GM21825 (cell line): ENCODE measurements at regions not wholly inside any gene's neighbourhood (a gene's known extent, or its start where the extent isn't known, plus 50 kb on each side); places are given as distances from the start of the nearest gene placed in this dataset.
A peak's percentile ranks its signal among the peaks of the same experiment; 100 is the strongest.

Source experiments
- ATAC-seq: cut with Tn5 transposase; IDR thresholded peaks from one replicate; pipeline ENCODE4 v1.9.1; 2021; ENCODE audit warnings: mild to moderate bottlenecking, moderate library complexity; ENCODE audit not compliant: unreplicated experiment

DNA sequence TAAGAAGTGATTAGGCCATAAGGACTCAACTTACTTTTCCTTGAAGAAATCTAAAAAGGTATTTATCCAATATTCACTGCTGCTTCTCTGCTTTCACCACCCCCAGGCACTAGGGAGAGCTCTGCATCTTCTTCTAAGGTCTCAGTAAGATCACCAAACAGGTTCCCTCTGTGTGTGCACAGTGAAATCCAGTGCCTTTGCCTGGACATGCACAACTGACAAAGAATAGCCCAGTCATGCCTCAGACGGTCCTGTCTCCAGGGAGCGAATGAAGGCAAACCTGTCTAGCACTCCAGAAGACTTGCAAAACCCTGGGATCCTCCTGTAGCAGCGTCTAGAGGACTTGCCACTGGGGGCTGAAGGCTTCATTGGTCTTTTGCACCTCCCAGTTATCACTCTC lies 344.5 kb upstream of the LRATD1 start:
- no peak for ATAC-seq

DNA sequence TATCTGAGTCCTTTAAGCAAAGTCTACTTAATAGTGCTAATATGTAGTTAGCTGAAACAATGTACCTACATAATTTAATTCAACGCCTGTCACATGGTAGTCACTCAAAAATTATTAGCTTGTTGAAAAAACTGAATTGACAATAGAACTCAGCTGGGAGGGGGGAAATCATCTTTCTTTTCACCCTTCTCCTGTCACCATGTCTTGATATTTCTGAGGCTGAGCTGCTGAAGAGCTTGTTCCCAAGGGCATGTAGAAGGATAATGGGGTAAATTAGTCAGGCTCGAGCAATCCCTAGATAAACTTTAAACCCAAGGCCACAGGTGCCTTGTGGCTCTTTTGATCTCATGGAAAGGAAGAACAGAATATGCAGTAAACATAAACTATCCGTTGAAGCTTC lies 339.6 kb upstream of the LRATD1 start:
- ATAC-seq = no peak

DNA sequence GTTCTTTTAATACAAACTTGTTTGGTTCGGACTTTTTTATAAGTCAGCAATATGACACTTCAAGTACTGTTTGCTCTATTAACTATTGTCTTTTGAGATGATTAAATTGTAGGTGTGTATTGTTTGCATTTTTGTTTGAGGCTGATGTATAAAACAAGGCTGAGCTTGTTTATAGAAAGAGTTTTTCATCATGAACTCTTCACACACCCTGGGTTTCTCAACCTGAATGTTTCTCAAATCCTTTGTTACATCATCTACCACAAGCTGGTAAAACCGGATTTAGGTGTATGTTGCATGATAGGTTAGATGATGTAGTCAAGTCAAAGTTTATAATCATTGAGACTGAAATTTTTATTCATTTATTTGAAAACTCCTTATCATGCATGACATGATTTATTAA lies 335.2 kb upstream of the LRATD1 start:
- ATAC-seq = no peak

DNA sequence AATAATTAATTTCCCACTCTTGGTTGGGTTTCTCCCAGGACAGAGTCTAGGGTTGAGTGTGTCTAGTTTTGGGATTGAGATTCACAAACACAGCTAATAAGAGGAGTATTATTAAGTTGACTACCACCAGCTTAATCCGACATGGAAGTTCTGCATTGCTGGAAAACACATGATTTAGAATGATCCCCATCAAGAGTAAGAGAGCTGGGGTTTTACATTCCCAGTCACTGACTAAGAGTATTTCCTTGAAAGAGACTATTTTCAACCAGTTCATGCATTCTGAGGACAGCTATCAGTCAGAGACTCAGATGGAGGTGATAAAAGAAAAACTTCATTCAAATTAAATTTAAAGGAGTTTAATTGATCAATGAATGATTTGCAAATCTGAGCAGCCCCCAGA lies 334.6 kb upstream of the LRATD1 start:
- no peak for ATAC-seq

DNA sequence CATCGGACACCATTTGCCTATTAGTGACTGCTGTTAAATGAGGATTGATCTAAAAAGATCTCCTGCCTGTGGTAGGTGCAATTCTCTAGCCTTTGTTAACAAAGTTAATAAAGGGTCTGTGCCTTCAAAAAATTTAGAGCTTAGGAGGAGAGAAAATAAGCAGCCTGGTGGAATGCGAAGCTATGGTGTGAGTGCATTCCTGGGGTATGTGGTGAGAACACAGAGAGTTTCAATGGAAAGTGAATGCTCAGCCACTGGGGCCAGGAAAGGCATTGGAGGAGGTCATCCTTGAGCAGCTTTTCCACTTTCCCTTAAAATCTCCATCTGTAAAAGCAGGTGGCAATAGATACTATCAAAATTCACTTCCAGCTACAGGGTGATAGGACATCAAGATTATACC lies 331.2 kb upstream of the LRATD1 start:
- ATAC-seq = no peak

DNA sequence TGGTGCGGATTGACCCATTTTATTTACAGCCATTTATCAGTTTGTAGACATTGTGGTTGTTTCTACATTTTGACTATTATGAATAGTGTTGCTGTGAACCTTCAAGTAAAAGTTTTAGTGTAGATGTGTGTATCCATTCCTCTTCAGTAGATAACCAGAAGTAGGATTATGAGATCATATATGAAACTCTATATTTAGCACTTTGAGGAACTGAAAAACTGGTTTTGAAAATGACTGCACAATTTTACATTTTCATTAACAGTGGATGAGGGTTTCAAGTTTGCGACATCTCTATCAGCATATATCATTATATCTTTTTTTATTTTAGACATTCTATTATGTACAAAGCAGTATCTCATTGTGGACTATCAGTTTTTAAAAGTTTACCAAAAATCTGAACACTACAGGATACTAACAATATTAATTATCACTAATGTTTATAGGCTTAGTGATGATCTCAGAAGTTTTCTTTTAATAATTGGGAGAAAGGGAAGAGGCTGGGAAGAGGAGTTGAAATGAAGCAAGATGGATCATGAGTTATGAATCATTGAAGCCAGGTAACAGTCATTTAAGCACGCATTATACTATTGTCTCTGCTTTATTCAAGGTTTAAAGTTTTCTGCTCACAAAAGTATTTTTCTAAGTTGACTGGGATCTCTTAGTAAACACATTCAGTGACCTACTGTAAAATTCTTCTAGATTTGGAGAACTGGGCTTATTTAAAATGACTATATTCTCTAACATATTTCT lies 329.0 kb upstream of the LRATD1 start:
- ATAC-seq = peak; percentile 86

DNA sequence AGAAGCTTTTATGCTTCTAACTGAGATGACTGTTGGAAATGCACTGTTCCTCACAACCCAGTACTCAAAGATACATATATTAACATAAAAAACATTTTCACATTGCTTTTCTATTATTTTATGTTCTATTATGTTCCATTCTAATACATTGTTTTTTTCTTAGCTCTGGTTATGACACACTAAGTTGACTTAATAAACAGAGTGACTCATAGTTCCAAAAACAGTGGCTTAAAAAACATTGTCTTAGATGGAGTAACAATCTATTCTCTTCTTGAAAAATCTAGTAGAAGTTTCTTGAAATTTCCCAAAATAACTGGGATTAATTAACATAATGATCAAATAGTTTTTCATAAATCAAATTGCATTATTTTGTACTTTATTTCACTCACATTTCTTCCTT lies 328.2 kb upstream of the LRATD1 start:
- no peak for ATAC-seq

DNA sequence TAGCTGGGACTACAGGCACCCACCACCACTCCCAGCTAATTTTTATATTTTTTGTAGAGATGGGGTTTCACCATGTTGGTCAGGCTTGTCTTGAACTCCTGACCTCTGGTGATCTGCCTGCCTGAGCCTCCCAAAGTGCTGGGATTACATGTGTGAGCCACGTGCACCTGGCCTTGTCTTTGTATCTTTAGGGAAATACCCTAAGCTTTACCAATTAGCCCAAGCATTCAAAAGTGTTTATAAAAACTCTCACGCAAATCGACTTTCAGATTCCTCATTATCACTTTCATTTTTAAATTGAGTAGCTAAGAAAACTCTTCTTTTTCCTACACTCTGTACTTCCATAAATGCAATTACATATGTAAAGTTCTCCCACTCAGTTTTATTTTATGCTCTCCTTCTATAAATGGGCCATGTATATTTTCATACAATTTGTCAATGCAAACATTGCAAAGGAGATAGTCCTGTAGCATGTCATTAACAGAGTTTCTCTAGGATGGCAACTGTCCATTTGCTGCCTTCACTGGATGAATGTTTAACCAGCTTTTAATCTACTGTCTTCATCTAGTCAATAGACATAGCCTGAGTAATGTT lies 326.2 kb upstream of the LRATD1 start:
- peak; percentile 59 for ATAC-seq

DNA sequence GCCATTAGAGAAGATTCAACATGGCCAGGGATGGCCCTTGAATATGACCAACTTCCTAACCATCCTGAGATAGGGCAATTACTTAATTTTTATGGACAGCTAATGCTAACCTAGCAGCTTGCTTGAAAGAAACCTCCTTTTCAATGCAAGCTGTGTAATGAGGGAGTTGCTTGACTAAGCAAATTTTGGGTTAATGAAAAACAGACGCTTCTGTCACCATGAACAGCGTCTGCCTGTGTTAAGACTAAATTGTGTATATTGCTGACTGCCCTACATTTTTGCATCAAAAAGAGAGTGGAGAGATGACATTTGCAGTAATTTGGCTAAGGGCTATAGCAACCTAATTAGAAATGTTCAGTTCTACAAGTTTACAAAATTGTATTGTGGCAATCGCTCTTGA lies 319.2 kb upstream of the LRATD1 start:
- no peak for ATAC-seq

DNA sequence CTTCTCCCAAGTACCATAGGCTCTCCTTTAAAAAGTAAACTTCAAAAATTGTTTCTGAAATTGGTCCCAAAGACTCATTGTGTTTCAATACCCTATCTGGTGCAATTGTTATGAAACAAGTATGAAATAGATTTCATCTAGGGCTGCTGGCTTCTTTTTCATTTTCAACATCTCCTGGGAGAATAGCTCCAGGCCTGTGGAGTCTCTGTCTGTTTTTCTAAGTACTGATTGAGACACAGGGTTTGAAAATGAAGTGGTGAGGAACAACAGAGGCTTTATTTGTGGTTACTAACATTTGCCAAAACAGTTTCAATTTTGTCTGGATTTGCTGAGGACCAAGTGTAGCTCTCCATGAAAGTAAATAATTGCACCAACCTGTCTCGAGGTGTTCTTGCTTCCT lies 315.9 kb upstream of the LRATD1 start:
- no peak for ATAC-seq

DNA sequence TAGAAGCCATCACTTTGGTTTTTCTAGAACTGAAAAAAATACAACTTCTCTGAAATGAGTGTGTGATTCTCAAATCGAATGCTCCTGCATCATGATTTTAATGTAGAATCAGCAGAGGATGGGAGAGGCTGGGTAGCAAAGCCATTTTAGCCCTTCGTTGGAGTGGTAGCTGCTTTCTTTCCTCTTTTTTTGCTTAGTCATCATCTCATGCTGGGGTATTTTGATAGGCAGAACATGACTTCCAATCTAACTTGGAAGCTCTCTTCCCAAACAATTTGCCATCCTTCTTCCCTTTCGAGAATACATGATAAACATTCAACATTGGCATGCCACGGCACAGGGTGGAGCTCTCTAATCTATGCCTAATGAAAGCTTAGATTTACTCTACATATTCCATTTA lies 311.2 kb upstream of the LRATD1 start:
- ATAC-seq = no peak

DNA sequence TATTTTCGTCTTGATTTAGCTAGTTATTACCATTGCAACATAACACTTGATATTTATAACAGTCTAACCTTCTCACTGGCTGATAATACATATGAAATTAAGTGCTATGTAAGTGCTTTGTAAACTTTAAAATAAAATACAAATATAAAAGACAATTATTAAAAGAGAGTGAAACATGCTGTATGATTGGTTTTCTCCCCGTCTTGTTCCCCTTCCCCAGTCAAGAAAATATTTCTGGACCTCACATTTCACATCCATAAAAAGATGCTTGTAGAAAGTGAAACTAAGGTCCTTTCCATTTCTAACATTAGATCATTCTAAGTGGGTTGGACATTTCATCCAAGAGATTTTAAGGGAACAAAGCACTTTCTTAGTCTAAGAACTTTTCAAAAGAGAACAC lies 310.2 kb upstream of the LRATD1 start:
- ATAC-seq = no peak

DNA sequence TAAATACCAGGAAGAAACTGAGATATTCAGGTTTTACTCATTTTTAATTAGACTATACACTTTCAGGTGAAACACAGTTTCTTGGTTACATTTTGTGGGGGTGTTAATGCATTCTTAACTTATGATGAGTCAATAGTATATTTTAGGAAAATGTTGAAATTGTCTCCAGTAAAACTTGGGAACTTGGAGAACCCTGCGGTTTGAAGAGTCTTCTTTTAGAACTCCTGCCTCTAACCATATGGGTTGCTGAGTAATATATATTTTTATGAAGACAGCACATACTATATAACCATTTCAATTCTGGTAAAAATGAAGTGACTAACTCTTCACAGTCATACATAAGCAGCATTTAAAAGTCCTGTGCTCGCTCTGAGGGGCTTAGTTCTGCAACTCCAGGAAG lies 308.2 kb upstream of the LRATD1 start:
- no peak for ATAC-seq

DNA sequence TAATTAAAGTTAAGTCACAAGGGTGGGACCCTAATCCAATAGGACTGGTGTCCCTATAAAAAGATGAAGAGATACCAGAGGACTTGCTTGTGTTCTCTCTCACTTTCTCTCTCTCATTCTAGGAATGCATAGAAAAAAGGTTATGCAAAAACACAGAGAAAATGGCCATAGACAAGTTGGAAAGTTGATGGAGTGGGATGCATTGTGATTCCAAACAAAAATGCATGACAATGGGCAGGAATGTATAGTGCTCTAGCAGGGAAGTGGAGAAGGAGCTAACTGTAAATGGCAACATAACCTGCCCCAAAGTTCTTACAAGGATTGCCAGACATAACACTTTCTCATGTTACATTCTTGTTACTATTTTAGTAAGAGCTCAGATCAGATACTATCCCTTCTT lies 301.6 kb upstream of the LRATD1 start:
- no peak for ATAC-seq

DNA sequence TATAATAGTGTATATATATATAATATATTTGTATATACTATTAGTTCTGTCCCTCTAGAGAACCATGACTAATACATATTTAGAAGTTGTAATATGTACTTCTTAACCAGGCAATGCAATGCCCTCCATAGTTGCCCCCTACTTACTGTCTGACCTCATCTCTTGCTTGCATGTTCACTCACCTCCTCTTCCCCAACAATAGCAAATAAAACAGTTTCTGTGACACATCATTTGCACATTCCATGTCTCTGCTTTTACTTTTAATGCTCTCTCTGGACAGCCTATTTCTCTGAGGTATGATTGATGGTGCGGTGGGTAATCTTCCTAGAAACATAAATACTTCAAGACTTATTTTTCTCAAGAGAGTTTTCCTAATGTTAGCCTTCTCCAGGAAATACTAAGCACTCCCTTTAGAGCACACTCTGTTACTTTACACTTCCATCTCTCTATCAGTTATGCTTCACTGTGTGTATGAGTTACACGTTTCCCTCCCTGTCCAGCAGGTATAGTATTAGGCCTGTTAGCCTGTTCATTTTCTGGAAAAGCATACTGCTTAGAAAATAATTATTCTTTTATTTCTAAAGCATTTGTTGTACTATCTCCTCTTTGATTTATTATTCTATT lies 295.6 kb upstream of the LRATD1 start:
- ATAC-seq = no peak

DNA sequence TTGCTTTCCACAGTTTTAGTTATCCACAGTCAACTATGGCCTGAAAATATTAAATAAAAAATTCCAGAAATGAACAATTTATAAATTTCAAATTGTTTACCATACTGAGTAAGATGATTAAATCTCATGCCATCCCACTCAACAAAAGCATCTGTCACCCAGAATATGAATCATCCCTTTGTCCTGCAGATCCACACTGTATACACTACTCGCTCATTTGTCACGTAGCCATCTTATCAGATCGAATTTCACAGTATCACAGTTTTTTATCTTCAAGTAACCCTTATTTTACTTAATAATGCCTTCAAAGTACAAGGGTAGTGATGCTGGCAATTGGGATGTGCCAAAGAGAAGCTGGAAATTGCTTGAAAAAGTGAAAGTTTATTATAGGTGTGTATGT lies 291.8 kb upstream of the LRATD1 start:
- no peak for ATAC-seq

DNA sequence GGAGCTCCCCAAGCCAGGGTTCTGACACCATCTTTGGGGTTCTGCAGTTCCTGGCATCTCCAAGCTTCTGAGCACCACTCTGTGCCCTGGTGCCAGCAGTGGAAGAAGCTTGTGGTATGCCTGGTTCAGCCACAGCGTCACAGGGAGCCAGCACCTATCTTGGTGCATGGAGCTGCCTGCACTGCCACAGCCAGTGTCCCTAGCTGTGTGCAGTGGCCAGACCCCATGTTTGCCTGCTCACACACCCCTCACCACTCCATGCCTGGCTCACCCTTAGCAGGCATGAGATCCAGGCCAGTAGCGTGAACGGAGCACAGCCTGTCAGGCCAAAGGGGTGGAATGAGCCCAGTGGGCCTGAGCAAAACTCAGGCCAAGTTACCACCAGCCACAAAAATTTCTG lies 290.2 kb upstream of the LRATD1 start:
- no peak for ATAC-seq

DNA sequence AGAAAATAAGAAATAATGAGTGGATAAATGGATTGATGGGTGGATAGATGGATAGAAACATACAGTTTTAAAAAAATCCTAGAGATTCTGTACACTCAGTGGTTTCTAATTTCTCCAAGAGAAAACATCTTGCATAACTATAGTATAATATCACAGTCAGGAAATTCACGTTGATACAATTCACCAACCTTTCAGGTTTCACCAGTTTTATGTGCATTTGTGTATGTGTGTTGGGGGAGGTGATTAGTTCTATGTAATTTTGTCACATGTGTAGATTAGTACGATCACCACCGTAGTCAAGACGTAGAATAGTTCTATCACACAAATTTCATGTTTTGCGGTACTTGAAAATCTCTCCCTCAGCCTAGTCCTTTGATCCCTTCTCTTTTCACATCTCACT lies 288.2 kb upstream of the LRATD1 start:
- no peak for ATAC-seq

DNA sequence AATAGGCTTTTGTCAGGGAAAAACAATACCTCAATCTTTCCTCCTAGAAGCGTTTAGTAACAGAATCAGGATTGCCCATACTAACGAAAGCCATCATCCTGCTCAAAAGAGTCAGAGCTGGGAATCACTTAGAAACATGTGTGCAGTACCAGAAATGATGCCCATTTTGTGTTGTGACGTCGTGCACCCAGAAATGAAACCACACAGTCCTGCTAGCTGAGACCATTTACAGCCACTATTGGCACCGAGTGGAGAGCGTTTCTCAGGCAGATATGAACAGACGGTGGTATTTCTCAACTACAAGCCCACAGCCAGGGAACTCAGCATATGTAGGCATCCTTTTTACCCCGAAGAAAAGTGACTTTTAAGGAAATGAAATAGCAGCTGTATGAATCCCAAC lies 284.3 kb upstream of the LRATD1 start:
- ATAC-seq = no peak

DNA sequence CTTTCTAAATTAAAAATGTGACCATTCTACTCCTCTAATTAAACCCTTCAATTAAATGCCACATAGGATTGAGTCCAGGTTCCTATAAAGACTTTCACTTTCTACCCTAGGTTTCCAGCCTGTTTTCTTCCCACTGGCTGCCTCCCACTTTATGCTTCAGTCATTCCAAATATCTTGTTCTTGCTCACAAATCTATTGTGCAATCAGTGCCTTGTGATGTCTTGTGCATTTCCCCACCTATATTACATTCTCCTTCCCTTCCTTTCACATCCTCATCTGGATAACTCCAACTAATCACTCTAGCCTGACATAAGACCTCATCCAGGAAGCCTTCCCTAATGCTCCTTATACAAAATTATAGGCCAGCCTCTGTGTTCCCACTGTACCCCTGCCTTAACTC lies 281.7 kb upstream of the LRATD1 start:
- ATAC-seq = no peak

DNA sequence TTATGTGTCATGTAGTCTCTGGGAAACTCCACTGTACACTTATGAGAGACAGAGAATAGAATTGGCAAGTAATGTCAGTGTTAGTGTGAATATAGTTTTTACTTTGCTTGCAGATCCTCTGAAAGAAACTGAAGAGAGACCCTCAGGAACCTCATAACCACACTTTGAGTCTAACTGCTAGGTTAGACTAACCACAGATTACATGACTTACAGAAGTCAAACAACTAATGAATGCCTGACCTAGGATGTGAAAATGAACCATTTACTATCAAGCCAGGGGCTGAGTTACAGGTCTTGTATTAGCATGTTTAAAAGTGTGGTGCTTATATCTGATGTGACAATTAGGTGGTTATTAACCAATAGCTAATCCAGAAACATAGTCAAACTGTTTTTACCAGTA lies 280.4 kb upstream of the LRATD1 start:
- ATAC-seq = no peak

DNA sequence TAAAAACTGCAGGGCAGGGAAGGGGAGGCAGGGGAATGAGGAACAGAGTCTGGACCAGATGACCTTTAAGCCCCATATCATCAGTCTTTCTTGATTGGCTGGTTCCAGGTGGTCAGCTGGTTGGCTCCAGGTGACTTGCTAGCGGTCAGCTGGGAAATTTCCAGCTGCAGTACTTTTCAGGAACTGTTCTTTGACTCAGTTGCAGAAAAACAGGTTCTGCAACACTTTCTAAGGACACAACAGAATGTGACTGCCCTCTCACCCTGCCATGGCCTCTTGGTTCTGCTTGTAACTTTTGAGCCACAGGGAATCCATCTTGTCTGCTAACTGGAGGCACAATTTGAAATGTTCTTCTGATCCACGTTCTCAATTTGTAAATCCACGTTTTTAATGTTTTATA lies 278.3 kb upstream of the LRATD1 start:
- ATAC-seq = no peak

DNA sequence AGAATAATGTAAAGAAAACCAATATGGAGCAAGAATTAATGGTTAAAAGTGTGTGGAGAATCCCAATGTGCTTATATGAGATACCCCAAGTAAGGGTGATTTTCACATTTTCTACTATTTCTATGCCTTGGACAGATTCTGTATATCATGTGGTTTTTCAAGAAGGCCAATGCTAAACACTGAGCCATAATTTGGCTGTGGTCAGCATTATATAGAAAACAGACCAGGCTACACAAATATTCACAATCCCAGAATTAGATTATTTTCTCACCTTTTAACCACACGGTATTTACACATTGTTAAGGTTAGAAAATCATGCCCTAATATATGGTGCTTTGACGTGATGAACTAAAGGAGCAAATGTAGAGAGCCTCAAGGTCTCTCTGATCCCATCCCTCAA lies 277.4 kb upstream of the LRATD1 start:
- ATAC-seq = no peak
